ENCODE measurements at regions not wholly inside any gene's neighbourhood (a gene's known extent, or its start where the extent isn't known, plus 50 kb on each side); places are given as distances from the start of the nearest gene placed in this dataset.

DNA sequence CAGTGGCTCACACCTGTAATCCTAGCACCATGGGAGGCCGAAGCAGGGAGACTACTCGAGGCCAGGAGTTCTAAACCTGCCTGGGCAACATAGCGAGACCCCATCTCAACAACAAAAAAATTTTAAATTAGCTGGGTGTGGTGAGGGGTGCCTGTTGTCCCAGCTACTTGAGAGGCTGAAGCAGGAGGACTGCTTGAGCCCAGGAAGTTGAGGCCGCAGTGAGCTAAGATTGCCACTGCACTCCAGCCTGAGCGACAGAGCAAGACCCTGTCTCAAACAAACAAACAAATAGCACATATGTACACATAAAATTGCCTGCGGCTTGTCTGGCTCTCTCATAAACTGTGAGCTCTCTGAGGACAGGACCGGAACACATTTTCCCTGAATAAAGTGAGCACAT, 106.3 kb downstream of the BANF2 start:
- POLR2A ChIA-PET: interaction anchor here (1.3 to 2.6 kb wide), 6 partner anchors 10 to 89 kb away, joined by 3 to 14 read pairs (median 6); no protein-coding TSS in a partner anchor
- no peak overlapping the region for H2AFZ ChIP-seq (ENCODE audit: low read length)
- H3K4me1 ChIP-seq (ENCODE audit: insufficient read depth, low read length): peaks cover 78% of the 10 kb centered on the region
- DNase-seq (ENCODE audit: low spot score) (no peak), ATAC-seq (no peak), FAIRE-seq (no peak)
- in situ Hi-C loops (cut with HindIII; ENCODE audit: extremely low pct_ligation_motif_present, low pct_unique_long_range_greater_than_20kb) (no loop called here), intact Hi-C loops (cut with micrococcal nuclease; ENCODE audit: unreplicated experiment) (loop anchor here (5.0 kb wide), 4 partner anchors 44 to 124 kb away; partner anchors contain the start of gene RRBP1)
- H3K36me3 ChIP-seq (replicated peaks in 1 of 2; ENCODE audit: control insufficient read depth in 1 of 2, insufficient read depth in 2 of 2, low read length in 2 of 2): no peaks in the 10 kb centered on the region
- H3K4me3 ChIP-seq (replicated peaks in 1 of 3; ENCODE audit: insufficient read depth in 1 of 3, low read depth in 2 of 3, low read length in 3 of 3): no peak overlapping the region
- H3K9me3 ChIP-seq (ENCODE audit: low read length): no peaks in the 10 kb centered on the region; the same call in 1 of the 2 replicates
- TF ChIP-seq ZFP90 (CRISPR knock-in tag; IDR thresholded peaks at IDR 0.05; ENCODE audit: borderline replicate concordance) (no peak), ZNF678 (CRISPR knock-in tag; IDR thresholded peaks at IDR 0.05) (no peak), TBL1XR1 (IDR thresholded peaks at IDR 0.05; ENCODE audit: borderline replicate concordance, low read length, partially characterized antibody) (no peak)
- TF ChIP-seq, protein P1, sequence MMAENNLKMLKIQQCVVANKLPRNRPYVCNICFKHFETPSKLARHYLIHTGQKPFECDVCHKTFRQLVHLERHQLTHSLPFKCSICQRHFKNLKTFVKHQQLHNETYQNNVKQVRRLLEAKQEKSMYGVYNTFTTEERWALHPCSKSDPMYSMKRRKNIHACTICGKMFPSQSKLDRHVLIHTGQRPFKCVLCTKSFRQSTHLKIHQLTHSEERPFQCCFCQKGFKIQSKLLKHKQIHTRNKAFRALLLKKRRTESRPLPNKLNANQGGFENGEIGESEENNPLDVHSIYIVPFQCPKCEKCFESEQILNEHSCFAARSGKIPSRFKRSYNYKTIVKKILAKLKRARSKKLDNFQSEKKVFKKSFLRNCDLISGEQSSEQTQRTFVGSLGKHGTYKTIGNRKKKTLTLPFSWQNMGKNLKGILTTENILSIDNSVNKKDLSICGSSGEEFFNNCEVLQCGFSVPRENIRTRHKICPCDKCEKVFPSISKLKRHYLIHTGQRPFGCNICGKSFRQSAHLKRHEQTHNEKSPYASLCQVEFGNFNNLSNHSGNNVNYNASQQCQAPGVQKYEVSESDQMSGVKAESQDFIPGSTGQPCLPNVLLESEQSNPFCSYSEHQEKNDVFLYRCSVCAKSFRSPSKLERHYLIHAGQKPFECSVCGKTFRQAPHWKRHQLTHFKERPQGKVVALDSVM (CRISPR knock-in tag; IDR thresholded peaks at IDR 0.05): peak; percentile 57; the same call in 1 of the 2 replicates
- TF ChIP-seq, protein P2, sequence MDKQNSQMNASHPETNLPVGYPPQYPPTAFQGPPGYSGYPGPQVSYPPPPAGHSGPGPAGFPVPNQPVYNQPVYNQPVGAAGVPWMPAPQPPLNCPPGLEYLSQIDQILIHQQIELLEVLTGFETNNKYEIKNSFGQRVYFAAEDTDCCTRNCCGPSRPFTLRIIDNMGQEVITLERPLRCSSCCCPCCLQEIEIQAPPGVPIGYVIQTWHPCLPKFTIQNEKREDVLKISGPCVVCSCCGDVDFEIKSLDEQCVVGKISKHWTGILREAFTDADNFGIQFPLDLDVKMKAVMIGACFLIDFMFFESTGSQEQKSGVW (CRISPR knock-in tag; IDR thresholded peaks at IDR 0.05; ENCODE audit: borderline replicate concordance): no peak
- CTCF ChIA-PET (ENCODE audit: low intra/inter-chr PET ratio, low total read pairs): no interaction called here
- H3K27ac ChIP-seq (ENCODE audit: extremely low read length, insufficient read depth, low read length): no peak overlapping the region
- no peak overlapping the region for H3K9ac ChIP-seq (ENCODE audit: insufficient read depth, low read depth, low read length)
- 82% methylated on average over 7 of the region's 7 CpGs for WGBS (ENCODE audit: low lambda C conversion rate)
- H3K27me3 ChIP-seq (ENCODE audit: control insufficient read depth in 1 of 2, insufficient read depth in 2 of 2, low read length in 2 of 2): peaks cover 0 to 6% of the 10 kb centered on the region in 2 experiments; a peak in 1 of 5 replicates
- no peaks in the 10 kb centered on the region for H3K79me2 ChIP-seq (ENCODE audit: insufficient read depth, low read length)
- no peak overlapping the region for H3K4me2 ChIP-seq (ENCODE audit: low read depth, low read length)
- no TSS peak for BruUV-seq (replicated peaks)
- no peaks in the 10 kb centered on the region for H4K20me1 ChIP-seq (ENCODE audit: insufficient read depth, low read length)

All from HepG2 (cell line).